ENCODE measurements at regions not wholly inside any gene's neighbourhood (a gene's known extent, or its start where the extent isn't known, plus 50 kb on each side); places are given as distances from the start of the nearest gene placed in this dataset.

- TF ChIP-seq SMC3 (conservative IDR thresholded peaks at IDR 0.05; ENCODE audit: poor library complexity): no peak
- TF ChIP-seq EP300 (conservative IDR thresholded peaks at IDR 0.05; ENCODE audit: poor library complexity, severe bottlenecking): no peak
- no peak for TF ChIP-seq POLR2AphosphoS5 (IDR thresholded peaks at IDR 0.05)
- no peak for TF ChIP-seq REST (IDR thresholded peaks at IDR 0.05; ENCODE audit: borderline replicate concordance)
- TF ChIP-seq CTCF (IDR thresholded peaks at IDR 0.05; ENCODE audit: poor library complexity, severe bottlenecking): no peak
- no peak for TF ChIP-seq MXI1 (conservative IDR thresholded peaks at IDR 0.05; ENCODE audit: poor library complexity, severe bottlenecking)
- no peak for TF ChIP-seq EZH2 (IDR thresholded peaks at IDR 0.05; ENCODE audit: borderline replicate concordance, insufficient read depth, low read length, poor library complexity, severe bottlenecking)
- TF ChIP-seq TAF1 (IDR thresholded peaks at IDR 0.05; ENCODE audit: low read depth): no peak
- TF ChIP-seq RAD21 (conservative IDR thresholded peaks at IDR 0.05): no peak
These were observed 118.4 kb downstream of the PTPRS start for GRCh38 chr19:5222178-5222577.

GRCh38 chr19:5220866-5221265 is 119.7 kb downstream of the PTPRS start:
- no peaks in the 10 kb centered on the region for H4K20me1 ChIP-seq (ENCODE audit: insufficient read depth)
- H3F3A ChIP-seq (ENCODE audit: insufficient read depth, low read length, poor library complexity, severe bottlenecking): no peaks in the 10 kb centered on the region
- H3K27me3 ChIP-seq (ENCODE audit: insufficient read depth, low read depth, low read length): no peaks in the 10 kb centered on the region
- H3K9ac ChIP-seq (ENCODE audit: low read length): no peak overlapping the region
- TF ChIP-seq MXI1 (conservative IDR thresholded peaks at IDR 0.05; ENCODE audit: poor library complexity, severe bottlenecking): no peak
- TF ChIP-seq CTCF (IDR thresholded peaks at IDR 0.05; ENCODE audit: poor library complexity, severe bottlenecking): no peak
- no peak for TF ChIP-seq RAD21 (conservative IDR thresholded peaks at IDR 0.05)
- TF ChIP-seq REST (IDR thresholded peaks at IDR 0.05; ENCODE audit: borderline replicate concordance): no peak
- TF ChIP-seq EZH2 (IDR thresholded peaks at IDR 0.05; ENCODE audit: borderline replicate concordance, insufficient read depth, low read length, poor library complexity, severe bottlenecking): no peak
- no peak for TF ChIP-seq EP300 (conservative IDR thresholded peaks at IDR 0.05; ENCODE audit: poor library complexity, severe bottlenecking)
- no peak for TF ChIP-seq TAF1 (IDR thresholded peaks at IDR 0.05; ENCODE audit: low read depth)
- TF ChIP-seq SMC3 (conservative IDR thresholded peaks at IDR 0.05; ENCODE audit: poor library complexity): no peak
- TF ChIP-seq POLR2AphosphoS5 (IDR thresholded peaks at IDR 0.05): no peak
- H3K36me3 ChIP-seq (ENCODE audit: insufficient read depth, low read length): peaks cover 45% of the 10 kb centered on the region
- H3K9me3 ChIP-seq (ENCODE audit: low read length): no peaks in the 10 kb centered on the region
- H3K79me2 ChIP-seq (replicated peaks; ENCODE audit: insufficient read depth, low read length): no peaks in the 10 kb centered on the region
- H3K9me2 ChIP-seq (ENCODE audit: insufficient read depth, low read length): no peaks in the 10 kb centered on the region
- no peak overlapping the region for H3K27ac ChIP-seq (ENCODE audit: low read length)
- H3K4me3 ChIP-seq (ENCODE audit: low read length): no peak overlapping the region
- H2AFZ ChIP-seq (ENCODE audit: low read depth, low read length): no peak overlapping the region
- H3K4me2 ChIP-seq (ENCODE audit: low read length): no peak overlapping the region

More at GRCh38 chr19:5222178-5222577, 118.4 kb downstream of the PTPRS start:
- no peaks in the 10 kb centered on the region for H3K9me2 ChIP-seq (ENCODE audit: insufficient read depth, low read length)
- no peak overlapping the region for H3K4me3 ChIP-seq (ENCODE audit: low read length)
- no peaks in the 10 kb centered on the region for H4K20me1 ChIP-seq (ENCODE audit: insufficient read depth)
- no peaks in the 10 kb centered on the region for H3K27me3 ChIP-seq (ENCODE audit: insufficient read depth, low read depth, low read length)
- H3K79me2 ChIP-seq (replicated peaks; ENCODE audit: insufficient read depth, low read length): no peaks in the 10 kb centered on the region
- H3K27ac ChIP-seq (ENCODE audit: low read length): no peak overlapping the region
- no peak overlapping the region for H3K9ac ChIP-seq (ENCODE audit: low read length)
- H3K36me3 ChIP-seq (ENCODE audit: insufficient read depth, low read length): peaks cover 39% of the 10 kb centered on the region
- H3K4me2 ChIP-seq (ENCODE audit: low read length): no peak overlapping the region
- H3K9me3 ChIP-seq (ENCODE audit: low read length): no peaks in the 10 kb centered on the region
- H2AFZ ChIP-seq (ENCODE audit: low read depth, low read length): no peak overlapping the region
- H3F3A ChIP-seq (ENCODE audit: insufficient read depth, low read length, poor library complexity, severe bottlenecking): no peaks in the 10 kb centered on the region
